GOT3 (cell line): ENCODE measurements at regions not wholly inside any gene's neighbourhood (a gene's known extent, or its start where the extent isn't known, plus 50 kb on each side); places are given as distances from the start of the nearest gene placed in this dataset.

Source experiments
- DNase-seq: peaks from one replicate; lab custom pipeline; 2025; ENCODE audit warnings: mixed read lengths; lab: John Stamatoyannopoulos, UW

- no peak for DNase-seq
Measured at GRCh38 chr18:43877616-43878321, 600.5 kb upstream of the SYT4 start.

GRCh38 chr18:43879415-43879814 is 602.1 kb upstream of the SYT4 start:
- no peak for DNase-seq

GRCh38 chr18:43882358-43883055 is 605.2 kb upstream of the SYT4 start:
- no peak for DNase-seq

GRCh38 chr18:43883886-43884285 is 606.6 kb upstream of the SYT4 start:
- DNase-seq = no peak

- no peak for DNase-seq
Measured at GRCh38 chr18:43886341-43886740, 609.1 kb upstream of the SYT4 start.

- no peak for DNase-seq
Measured at GRCh38 chr18:43887491-43887890, 610.2 kb upstream of the SYT4 start.

- DNase-seq = no peak
Measured at GRCh38 chr18:43888598-43888997, 611.3 kb upstream of the SYT4 start.

GRCh38 chr18:43893001-43893637 is 615.8 kb upstream of the SYT4 start:
- no peak for DNase-seq

- no peak for DNase-seq
Measured at GRCh38 chr18:43904209-43904837, 627.0 kb upstream of the SYT4 start.

GRCh38 chr18:43914018-43914417 is 636.7 kb upstream of the SYT4 start:
- no peak for DNase-seq

GRCh38 chr18:43916984-43917383 is 639.7 kb upstream of the SYT4 start:
- no peak for DNase-seq

GRCh38 chr18:43917520-43917919 is 640.2 kb upstream of the SYT4 start:
- no peak for DNase-seq

GRCh38 chr18:43919551-43919950 is 642.3 kb upstream of the SYT4 start:
- DNase-seq = no peak

GRCh38 chr18:43931439-43931838 is 654.1 kb upstream of the SYT4 start:
- DNase-seq = no peak

- no peak for DNase-seq
Measured at GRCh38 chr18:43932140-43932539, 654.9 kb upstream of the SYT4 start.

- no peak for DNase-seq
Measured at GRCh38 chr18:43933177-43933576, 655.9 kb upstream of the SYT4 start.

GRCh38 chr18:43934322-43934721 is 657.0 kb upstream of the SYT4 start:
- DNase-seq = no peak

- no peak for DNase-seq
Measured at GRCh38 chr18:43934781-43935471, 657.6 kb upstream of the SYT4 start.

- no peak for DNase-seq
Measured at GRCh38 chr18:43936176-43936575, 658.9 kb upstream of the SYT4 start.

GRCh38 chr18:43949291-43949690 is 672.0 kb upstream of the SYT4 start:
- no peak for DNase-seq

GRCh38 chr18:43950062-43950461 is 672.8 kb upstream of the SYT4 start:
- no peak for DNase-seq

GRCh38 chr18:43952398-43952797 is 675.1 kb upstream of the SYT4 start:
- DNase-seq = no peak
